GM12878 (cell line): ENCODE measurements at regions not wholly inside any gene's neighbourhood (a gene's known extent, or its start where the extent isn't known, plus 50 kb on each side); places are given as distances from the start of the nearest gene placed in this dataset.
"Not testable (repeated sequence)": the region's sequence is repeated elsewhere in the genome, so short reads cannot be mapped to it uniquely, and the experiment has no call there.

Experiments used
- ATAC-seq: fragments of 200-7000 bp; cut with Tn5 transposase; 3 replicates; pipeline ENCODE4 v1.9.1; 2020; ENCODE audit warnings: mild to moderate bottlenecking, moderate library complexity
- BruUV-seq: library from RNA; stranded (reverse); fragments of 400-500 nt; replicated peaks from 2 replicates; lab custom pipeline; 2021; lab: Mats Ljungman, UMichigan
- CTCF ChIA-PET: fragments of 300-600 bp; sonication (Branson Sonifier 250); formaldehyde crosslinking; extraction: SDS; loops from one replicate; lab custom pipeline; 2021; ENCODE audit warnings: inconsistent platforms; lab: Yijun Ruan, JAX
- POLR2A ChIA-PET: fragments of 350-600 bp; formaldehyde crosslinking; extraction: SDS; loops from one replicate; lab custom pipeline; 2021; ENCODE audit warnings: inconsistent platforms; lab: Charles Lee
- RAD21 ChIA-PET: fragments of 300-600 bp; sonication (Branson Sonifier 250); formaldehyde crosslinking; loops from one replicate; lab custom pipeline; 2023; ENCODE audit warnings: antibody characterized with exemption; ENCODE audit not compliant: unreplicated experiment; lab: Charles Lee
- SMC1A ChIA-PET: fragments of 300-600 bp; sonication (Branson Sonifier 250); formaldehyde crosslinking; loops from one replicate; lab custom pipeline; 2023; ENCODE audit not compliant: unreplicated experiment, uncharacterized antibody; lab: Charles Lee
- DNase-seq: peaks from one replicate; pipeline ENCODE4 v3.0.0-alpha.2; 2011; ENCODE audit warnings: low read depth, low spot score
- FAIRE-seq: peaks from 3 replicates; lab custom pipeline; 2011; peaks lifted over from hg19 to GRCh38; lab: Jason Lieb, UNC
- H2AFZ ChIP-seq: 2 replicates; pipeline ENCODE4 v1.6.0; 2011; ENCODE audit warnings: low read depth, low read length, control low read depth; ENCODE audit not compliant: control insufficient read depth
- H3K27ac ChIP-seq: 2 replicates; pipeline ENCODE4 v1.5.1; 2011; ENCODE audit warnings: control low read depth; ENCODE audit not compliant: control insufficient read depth, insufficient read depth
- H3K27me3 ChIP-seq, 2 experiments: replicated peaks in 1 of 2; 2 replicates each; pipeline versions ENCODE4 v1.6.0 to v1.6.1; 2011; ENCODE audit warnings: low read length in 1 of 2; ENCODE audit not compliant: control insufficient read depth in 2 of 2, insufficient read depth in 2 of 2
- H3K36me3 ChIP-seq, 2 experiments: 2 replicates each; pipeline ENCODE4 v1.5.1; 2011; ENCODE audit warnings: low read length in 1 of 2; ENCODE audit not compliant: control insufficient read depth in 2 of 2, insufficient read depth in 2 of 2
- H3K4me1 ChIP-seq: 2 replicates; pipeline ENCODE4 v1.6.1; 2011; ENCODE audit warnings: mild to moderate bottlenecking, low read length, moderate library complexity, mixed read lengths; ENCODE audit not compliant: control insufficient read depth, insufficient read depth
- H3K4me2 ChIP-seq: 2 replicates; pipeline ENCODE4 v1.6.0; 2011; ENCODE audit warnings: control low read depth; ENCODE audit not compliant: control insufficient read depth, insufficient read depth
- H3K4me3 ChIP-seq: fragments of 200-600 bp; sonication (generic); 2 replicates; pipeline ENCODE4 v1.5.1; 2016
- H3K79me2 ChIP-seq: 2 replicates; pipeline ENCODE4 v1.6.0; 2011; ENCODE audit warnings: low read length; ENCODE audit not compliant: control insufficient read depth, insufficient read depth
- H3K9ac ChIP-seq: 2 replicates; pipeline ENCODE4 v1.8.0; 2011; ENCODE audit warnings: low read length, control low read depth, mixed read lengths; ENCODE audit not compliant: control insufficient read depth, insufficient read depth
- H3K9me3 ChIP-seq: replicated peaks from 3 replicates; pipeline ENCODE4 v1.5.1; 2011; ENCODE audit warnings: mild to moderate bottlenecking, low read length; ENCODE audit not compliant: control insufficient read depth, insufficient read depth
- H4K20me1 ChIP-seq: 2 replicates; pipeline ENCODE4 v1.6.0; 2011; ENCODE audit not compliant: control insufficient read depth, insufficient read depth
- IKZF2 ChIP-seq, 2 experiments: fragments of 450-650 bp; IDR thresholded peaks; 2 replicates each; pipeline ENCODE4 v1.6.1; 2017; ENCODE audit warnings: mild to moderate bottlenecking in 2 of 2, moderate library complexity in 2 of 2
- RUNX3 ChIP-seq: IDR thresholded peaks from 2 replicates; pipeline ENCODE4 v1.6.1; 2012; ENCODE audit warnings: low read length, inconsistent platforms
- WGBS: methylation state at CpG from one replicate; pipeline ENCODE4 v1.1.6; 2016; ENCODE audit warnings: low lambda C conversion rate; ENCODE audit not compliant: insufficient replicate concordance, insufficient coverage; ENCODE audit errors: missing lambda C conversion rate; 5-methylcytosine and 5-hydroxymethylcytosine counted together
- in situ Hi-C: fragments of 300-500 bp; cut with MboI; formaldehyde crosslinking; loops from 9 replicates; pipeline ENCODE4 v1.14.3; 2018; ENCODE audit warnings: mixed read lengths
- intact Hi-C: fragments of 100-400 bp; cut with micrococcal nuclease; formaldehyde crosslinking; loops from one replicate; pipeline ENCODE4 v1.14.2; 2022; ENCODE audit not compliant: unreplicated experiment

DNA sequence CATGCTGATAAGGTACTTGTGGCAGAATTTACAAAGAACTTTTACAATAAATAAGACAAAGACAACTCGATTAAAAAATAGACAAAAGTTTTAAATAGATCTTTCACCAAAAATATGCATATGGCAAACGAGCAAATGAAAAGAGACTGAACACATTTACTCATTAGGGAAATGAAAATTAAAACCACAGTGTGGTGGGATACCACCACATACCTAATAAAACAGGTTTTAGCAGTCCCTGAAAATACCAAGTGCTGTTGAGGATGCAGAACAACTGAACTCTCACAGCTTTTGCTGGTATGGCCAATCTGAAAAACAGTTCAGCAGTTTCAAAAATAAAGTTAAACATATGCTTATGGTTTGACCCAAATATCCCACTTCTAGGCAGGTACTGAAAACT, 205.4 kb upstream of the ADO start:
- Histone ChIP-seq H4K20me1 (no peaks in the 10 kb centered on the region), H3K36me3 (no peaks in the 10 kb centered on the region), H3K4me1 (peaks cover 6% of the 10 kb centered on the region), H3K4me3 (no peak overlapping the region), H3K9ac (no peak overlapping the region), H3K4me2 (no peak overlapping the region), H3K27me3 (no peaks in the 10 kb centered on the region), H3K9me3 (no peaks in the 10 kb centered on the region; the same call in 2 of the 3 replicates), H3K79me2 (no peaks in the 10 kb centered on the region), H2AFZ (no peak overlapping the region), H3K27ac (no peak overlapping the region)
- no TSS peak for BruUV-seq
- in situ Hi-C loops (loop anchor here (5.0 to 25.0 kb wide), 3 partner anchors 488 to 1113 kb away; no protein-coding TSS in a partner anchor), intact Hi-C loops (loop anchor here (10.0 kb wide), 1 partner anchor 1126 kb away; no protein-coding TSS in a partner anchor)
- SMC1A ChIA-PET = interaction anchor here (0.6 to 3.3 kb wide), 9 partner anchors 10 to 558 kb away, joined by 3 to 16 read pairs (median 3); partner anchors contain the start of gene EGR2
- POLR2A ChIA-PET = no interaction called here
- no peak for FAIRE-seq
- RAD21 ChIA-PET = interaction anchor here (0.8 to 2.4 kb wide), 6 partner anchors 10 to 479 kb away, joined by 3 to 9 read pairs (median 4); no protein-coding TSS in a partner anchor
- WGBS = 0% methylated on average over 2 of the region's 2 CpGs
- TF ChIP-seq RUNX3 (peak; percentile 72), IKZF2 (IDR thresholded peaks at IDR 0.05) (no peak)
- CTCF ChIA-PET = interaction anchor here (1.0 to 5.0 kb wide), 4 partner anchors 8 to 558 kb away, joined by 3 to 35 read pairs (median 4); no protein-coding TSS in a partner anchor
- DNase-seq = no peak
- no peak for ATAC-seq

DNA sequence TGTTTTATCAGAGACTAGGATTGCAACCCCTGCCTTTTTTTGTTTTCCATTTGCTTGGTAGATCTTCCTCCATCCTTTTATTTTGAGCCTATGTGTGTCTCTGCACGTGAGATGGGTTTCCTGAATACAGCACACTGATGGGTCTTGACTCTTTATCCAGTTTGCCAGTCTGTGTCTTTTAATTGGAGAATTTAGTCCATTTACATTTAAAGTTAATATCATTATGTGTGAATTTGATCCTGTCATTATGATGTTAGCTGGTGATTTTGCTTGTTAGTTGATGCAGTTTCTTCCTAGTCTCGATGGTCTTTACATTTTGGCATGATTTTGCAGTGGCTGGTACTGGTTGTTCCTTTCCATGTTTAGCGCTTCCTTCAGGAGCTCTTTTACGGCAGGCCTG, 198.0 kb upstream of the ADO start:
- H3K9ac ChIP-seq, CTCF ChIA-PET, in situ Hi-C loops, H3K4me1 ChIP-seq, H3K9me3 ChIP-seq, POLR2A ChIA-PET, H3K27me3 ChIP-seq, DNase-seq, RAD21 ChIA-PET, H3K27ac ChIP-seq, H2AFZ ChIP-seq, H3K4me2 ChIP-seq, ATAC-seq, H3K36me3 ChIP-seq, FAIRE-seq, SMC1A ChIA-PET, intact Hi-C loops, BruUV-seq, H3K79me2 ChIP-seq, H3K4me3 ChIP-seq, H4K20me1 ChIP-seq: not testable (repeated sequence)
- WGBS = 90% methylated on average over 3 of the region's 4 CpGs

DNA sequence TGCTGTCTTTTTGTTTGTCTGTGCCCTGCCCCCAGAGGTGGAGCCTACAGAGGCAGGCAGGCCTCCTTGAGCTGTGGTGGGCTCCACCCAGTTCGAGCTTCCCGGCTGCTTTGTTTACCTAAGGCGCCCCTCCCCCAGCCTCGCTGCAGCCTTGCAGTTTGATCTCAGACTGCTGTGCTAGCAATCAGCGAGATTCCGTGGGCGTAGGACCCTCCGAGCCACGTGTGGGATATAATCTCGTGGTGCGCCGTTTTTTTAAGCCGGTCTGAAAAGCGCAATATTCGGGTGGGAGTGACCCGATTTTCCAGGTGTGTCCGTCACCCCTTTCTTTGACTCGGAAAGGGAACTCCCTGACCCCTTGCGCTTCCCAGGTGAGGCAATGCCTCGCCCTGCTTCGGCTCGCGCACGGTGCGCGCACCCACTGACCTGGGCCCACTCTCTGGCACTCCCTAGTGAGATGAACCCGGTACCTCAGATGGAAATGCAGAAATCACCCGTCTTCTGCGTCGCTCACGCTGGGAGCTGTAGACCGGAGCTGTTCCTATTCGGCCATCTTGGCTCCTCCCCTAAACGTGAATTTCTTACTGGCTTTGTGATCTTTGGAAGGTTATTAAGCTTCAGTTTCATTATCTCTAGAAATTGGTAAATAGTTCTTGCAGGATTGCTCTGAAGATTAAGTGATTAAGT, 196.2 kb upstream of the ADO start:
- SMC1A ChIA-PET = interaction anchor here (0.6 to 8.9 kb wide), 14 partner anchors 10 to 550 kb away, joined by 3 to 131 read pairs (median 12); partner anchors contain the start of genes ADO and EGR2

More for the DNA sequence above, 196.2 kb upstream of the ADO start:
- H3K9me3 ChIP-seq, H3K4me2 ChIP-seq, BruUV-seq, H3K27me3 ChIP-seq, H3K4me3 ChIP-seq, intact Hi-C loops, DNase-seq, FAIRE-seq, H3K27ac ChIP-seq, H3K9ac ChIP-seq, H3K79me2 ChIP-seq, in situ Hi-C loops, ATAC-seq, H2AFZ ChIP-seq, H4K20me1 ChIP-seq, H3K36me3 ChIP-seq: not testable (repeated sequence)
- 44% methylated on average over 29 of the region's 34 CpGs for WGBS
- ChIA-PET CTCF (interaction anchor here (0.7 to 6.5 kb wide), 13 partner anchors 10 to 1111 kb away, joined by 3 to 123 read pairs (median 22); partner anchors contain the start of gene EGR2), POLR2A (interaction anchor here (0.5 kb wide), 1 partner anchor 210 kb away, joined by 4 read pairs; no protein-coding TSS in a partner anchor), RAD21 (interaction anchor here (1.0 to 6.5 kb wide), 7 partner anchors 9 to 476 kb away, joined by 3 to 132 read pairs (median 36); partner anchors contain the start of gene EGR2)
- peaks cover 13% of the 10 kb centered on the region for H3K4me1 ChIP-seq
